CD14-positive monocyte (primary cell): ENCODE measurements at regions not wholly inside any gene's neighbourhood (a gene's known extent, or its start where the extent isn't known, plus 50 kb on each side); places are given as distances from the start of the nearest gene placed in this dataset.

ENCODE experiments used
- DNase-seq, 3 donors: peaks; one replicate each; pipeline ENCODE4 v3.0.0-alpha.2; 2011 to 2022
- H2AFZ ChIP-seq: 2 replicates; pipeline ENCODE4 v1.6.0; 2012; ENCODE audit warnings: mild to moderate bottlenecking, low read depth, low read length, inconsistent platforms; ENCODE audit not compliant: insufficient read depth, poor library complexity, severe bottlenecking
- H3K27ac ChIP-seq, 2 donors: 1 replicate in 1 of 2; 2 replicates in 1 of 2; pipeline ENCODE4 v1.5.1; 2012 to 2013; ENCODE audit warnings: low read length in 2 of 2, control low read depth in 1 of 2, inconsistent platforms in 1 of 2, low read depth in 1 of 2, mild to moderate bottlenecking in 1 of 2
- H3K27me3 ChIP-seq, 2 donors: one replicate each; pipeline versions ENCODE4 v1.6.0 to v1.6.1; 2011 to 2013; ENCODE audit warnings: low read length in 2 of 2; ENCODE audit not compliant: control insufficient read depth in 2 of 2, insufficient read depth in 2 of 2
- H3K36me3 ChIP-seq, 2 donors: replicated peaks in 1 of 2; 1 replicate in 1 of 2; 2 replicates in 1 of 2; pipeline versions ENCODE4 v1.5.1 to v1.6.1; 2012 to 2013; ENCODE audit warnings: low read length in 2 of 2, control low read depth in 1 of 2, inconsistent platforms in 1 of 2, mild to moderate bottlenecking in 1 of 2; ENCODE audit not compliant: insufficient read depth in 2 of 2, control insufficient read depth in 1 of 2
- H3K4me1 ChIP-seq, 2 donors: 1 replicate in 1 of 2; 2 replicates in 1 of 2; pipeline versions ENCODE4 v1.5.1 to v1.6.1; 2012 to 2013; ENCODE audit warnings: low read length in 2 of 2, control low read depth in 1 of 2, inconsistent platforms in 1 of 2, mild to moderate bottlenecking in 1 of 2, moderate library complexity in 1 of 2; ENCODE audit not compliant: insufficient read depth in 2 of 2, control insufficient read depth in 1 of 2
- H3K4me2 ChIP-seq: replicated peaks from 2 replicates; pipeline ENCODE3; 2012; ENCODE audit warnings: low read length, moderate library complexity, mild to moderate bottlenecking; ENCODE audit not compliant: poor library complexity, severe bottlenecking; ENCODE audit errors: extremely low read depth
- H3K4me3 ChIP-seq, 3 experiments: fragments of 200-600 bp in 1 of 3; sonication (generic) in 1 of 3; replicated peaks in 1 of 3; 1 replicate in 2 of 3; 2 replicates in 1 of 3; pipeline ENCODE4 v1.5.1; 2011 to 2013; ENCODE audit warnings: low read length in 3 of 3, mild to moderate bottlenecking in 3 of 3, control low read depth in 2 of 3, low read depth in 2 of 3, inconsistent platforms in 1 of 3, moderate library complexity in 1 of 3
- H3K79me2 ChIP-seq: 2 replicates; pipeline ENCODE4 v1.6.0; 2012; ENCODE audit warnings: mild to moderate bottlenecking, control low read depth, inconsistent platforms, low read length, moderate library complexity; ENCODE audit not compliant: insufficient read depth
- H3K9ac ChIP-seq: 2 replicates; pipeline ENCODE4 v1.6.0; 2017; ENCODE audit warnings: low read length, mild to moderate bottlenecking; ENCODE audit not compliant: insufficient read depth, poor library complexity, severe bottlenecking
- H3K9me3 ChIP-seq, 2 donors: replicated peaks in 1 of 2; 1 replicate in 1 of 2; 2 replicates in 1 of 2; pipeline versions ENCODE4 v1.5.1 to v1.6.1; 2012 to 2013; ENCODE audit warnings: low read length in 2 of 2, control low read depth in 1 of 2; ENCODE audit not compliant: control insufficient read depth in 1 of 2, insufficient read depth in 1 of 2
- H4K20me1 ChIP-seq: 2 replicates; pipeline ENCODE4 v1.6.0; 2012; ENCODE audit warnings: mild to moderate bottlenecking, low read length, control low read depth, moderate library complexity; ENCODE audit not compliant: insufficient read depth
- H3K27ac Mint-ChIP-seq, 7 donors: one replicate each; pipeline ENCODE4 v1.8.0; 2020; ENCODE audit warnings: mild to moderate bottlenecking in 7 of 7, mixed read lengths in 7 of 7, moderate library complexity in 6 of 7, inconsistent platforms in 2 of 7
- H3K27me3 Mint-ChIP-seq, 3 donors: one replicate each; pipeline ENCODE4 v1.8.0; 2021 to 2022; ENCODE audit warnings: low read depth in 3 of 3, mild to moderate bottlenecking in 3 of 3, mixed read lengths in 3 of 3, moderate library complexity in 3 of 3, inconsistent platforms in 1 of 3
- H3K36me3 Mint-ChIP-seq, 2 donors: one replicate each; pipeline ENCODE4 v1.8.0; 2020; ENCODE audit warnings: mixed read lengths in 2 of 2, inconsistent platforms in 1 of 2, mild to moderate bottlenecking in 1 of 2
- H3K4me1 Mint-ChIP-seq: one replicate; pipeline ENCODE4 v1.8.0; 2020; ENCODE audit warnings: mild to moderate bottlenecking, mixed read lengths
- H3K4me3 Mint-ChIP-seq, 2 donors: one replicate each; pipeline ENCODE4 v1.8.0; 2020; ENCODE audit warnings: mild to moderate bottlenecking in 2 of 2, mixed read lengths in 2 of 2, moderate library complexity in 1 of 2
- H3K9me3 Mint-ChIP-seq, 7 donors: one replicate each; pipeline ENCODE4 v1.8.0; 2020 to 2022; ENCODE audit warnings: mixed read lengths in 7 of 7, mild to moderate bottlenecking in 6 of 7, moderate library complexity in 6 of 7, inconsistent platforms in 2 of 7
- CTCF ChIP-seq: fragments of 200-600 bp; IDR thresholded peaks from one replicate; pipeline ENCODE4 v1.8.0; 2022; ENCODE audit warnings: antibody characterized with exemption, mild to moderate bottlenecking
- WGBS: methylation state at CpG from one replicate; pipeline ENCODE4 v1.1.5; 2013; ENCODE audit warnings: missing lambda C conversion rate; ENCODE audit not compliant: insufficient coverage; 5-methylcytosine and 5-hydroxymethylcytosine counted together
- intact Hi-C, 2 donors: fragments of 100-400 bp; cut with micrococcal nuclease; formaldehyde crosslinking; loops; one replicate each; pipeline versions ENCODE4 v1.15.0 to v1.15.1; 2023

DNA sequence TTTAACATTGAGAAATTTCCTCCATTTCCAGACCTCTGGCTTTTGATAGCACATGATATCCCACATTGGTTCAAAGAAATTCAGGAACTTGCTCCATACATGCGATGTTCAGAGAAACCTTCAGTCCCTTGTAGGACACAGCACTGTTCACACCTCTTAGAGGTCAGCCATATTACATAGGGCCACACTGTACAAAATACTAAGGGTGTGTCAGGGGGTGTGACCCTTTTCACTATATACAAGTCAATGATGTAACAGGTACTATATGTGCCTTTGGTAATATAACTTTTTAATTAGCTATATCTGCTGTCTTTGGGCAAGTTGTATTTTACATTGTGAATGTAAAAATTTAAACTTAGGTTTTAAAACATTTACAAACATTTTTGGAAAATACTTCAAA, 505.5 kb downstream of the ENC1 start:
- intact Hi-C loops = no loop called here
- H3K4me3 Mint-ChIP-seq = no peak overlapping the region
- no peak overlapping the region for H3K27ac ChIP-seq

GRCh38 chr5:74132485-74132884, 506.5 kb downstream of the ARHGEF28 start:
- Histone ChIP-seq H3K9me3 (no peaks in the 10 kb centered on the region), H3K36me3 (no peaks in the 10 kb centered on the region), H3K27ac (no peak overlapping the region), H3K4me2 (no peak overlapping the region), H3K79me2 (no peaks in the 10 kb centered on the region), H3K27me3 (peaks cover 0 to 6% of the 10 kb centered on the region in 2 donors), H3K9ac (no peak overlapping the region), H3K4me3 (no peak overlapping the region), H4K20me1 (no peaks in the 10 kb centered on the region), H3K4me1 (peaks cover 5% of the 10 kb centered on the region in 2 donors), H2AFZ (no peak overlapping the region)
- Mint-ChIP-seq H3K27ac (no peak overlapping the region), H3K9me3 (no peaks in the 10 kb centered on the region), H3K36me3 (no peaks in the 10 kb centered on the region), H3K4me3 (no peak overlapping the region), H3K27me3 (peaks cover 5 to 13% (median 10%) of the 10 kb centered on the region in 3 donors), H3K4me1 (peaks cover 6% of the 10 kb centered on the region)
- DNase-seq = no peak
- intact Hi-C loops = no loop called here
- 95% methylated on average over 4 of the region's 4 CpGs for WGBS
- TF ChIP-seq CTCF = no peak

More for the DNA sequence above, 505.5 kb downstream of the ENC1 start:
- no peaks in the 10 kb centered on the region for H3K4me1 ChIP-seq
- H3K4me1 Mint-ChIP-seq = no peaks in the 10 kb centered on the region
- no peaks in the 10 kb centered on the region for H3K36me3 ChIP-seq
- WGBS = 80% methylated on average over 1 of the region's 1 CpG
- no peak overlapping the region for H3K9ac ChIP-seq
- H3K27ac Mint-ChIP-seq = no peak overlapping the region
- H3K27me3 Mint-ChIP-seq = peaks cover 2 to 7% (median 5%) of the 10 kb centered on the region in 3 donors
- H4K20me1 ChIP-seq = no peaks in the 10 kb centered on the region
- H3K9me3 Mint-ChIP-seq = no peaks in the 10 kb centered on the region
- H3K27me3 ChIP-seq = peaks cover 0 to 4% of the 10 kb centered on the region in 2 donors
- no peaks in the 10 kb centered on the region for H3K79me2 ChIP-seq
- H2AFZ ChIP-seq = no peak overlapping the region
- no peak overlapping the region for H3K4me2 ChIP-seq
- no peak for TF ChIP-seq CTCF
- H3K4me3 ChIP-seq = no peak overlapping the region
- DNase-seq = no peak
- H3K9me3 ChIP-seq = no peaks in the 10 kb centered on the region
- no peaks in the 10 kb centered on the region for H3K36me3 Mint-ChIP-seq
